Uterus (tissue), 2 donors: ENCODE measurements at regions not wholly inside any gene's neighbourhood (a gene's known extent, or its start where the extent isn't known, plus 50 kb on each side); places are given as distances from the start of the nearest gene placed in this dataset.
A peak's percentile ranks its signal among the peaks of the same experiment; 100 is the strongest.

ENCODE experiments used
- CTCF ChIP-seq, 4 experiments: fragments of 200-600 bp in 2 of 4; fragments of 450-650 bp in 2 of 4; sonication (generic) in 2 of 4; IDR thresholded peaks; one replicate each; pipeline ENCODE4 v1.5.1; 2016 to 2019; ENCODE audit warnings: antibody characterized with exemption in 4 of 4, mild to moderate bottlenecking in 2 of 4, moderate library complexity in 1 of 4
- POLR2A ChIP-seq, 2 donors: fragments of 450-650 bp; IDR thresholded peaks; one replicate each; pipeline ENCODE4 v1.6.1; 2016; ENCODE audit warnings: antibody characterized with exemption in 2 of 2, mild to moderate bottlenecking in 1 of 2, moderate library complexity in 1 of 2

GRCh38 chr4:3637326-3638016 is 105.2 kb upstream of the LRPAP1 start:
- peak in 3 of 4 experiments; percentile 7 to 26 (median 21) for TF ChIP-seq CTCF (IDR thresholded peaks at IDR 0.05)
- TF ChIP-seq POLR2A (IDR thresholded peaks at IDR 0.05), result no peak
